NCI-H345 (cell line): ENCODE measurements at regions not wholly inside any gene's neighbourhood (a gene's known extent, or its start where the extent isn't known, plus 50 kb on each side); places are given as distances from the start of the nearest gene placed in this dataset.
A peak's percentile ranks its signal among the peaks of the same experiment; 100 is the strongest.

Experiments
- DNase-seq: peaks from one replicate; lab custom pipeline; 2025; lab: John Stamatoyannopoulos, UW

DNA sequence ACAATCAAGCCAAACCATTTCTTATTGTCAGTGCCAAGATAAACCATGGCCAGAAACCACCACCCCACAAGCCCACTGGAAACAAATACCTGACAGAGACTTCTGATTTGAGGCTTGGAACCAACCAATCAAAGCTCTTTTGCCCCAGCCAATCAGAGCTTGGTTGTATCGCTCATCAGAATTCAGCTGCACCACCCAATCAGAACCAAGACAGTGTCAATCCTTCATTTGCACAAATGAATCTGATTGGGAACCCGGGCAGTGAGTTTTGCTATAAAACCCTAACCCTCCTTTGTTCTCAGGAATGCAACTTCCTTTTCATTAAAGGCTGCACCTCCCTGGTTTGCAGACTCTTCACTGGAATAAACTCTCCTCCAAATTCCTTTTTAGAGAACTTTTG, 87.4 kb downstream of the ELAPOR2 start:
- DNase-seq, result no peak

DNA sequence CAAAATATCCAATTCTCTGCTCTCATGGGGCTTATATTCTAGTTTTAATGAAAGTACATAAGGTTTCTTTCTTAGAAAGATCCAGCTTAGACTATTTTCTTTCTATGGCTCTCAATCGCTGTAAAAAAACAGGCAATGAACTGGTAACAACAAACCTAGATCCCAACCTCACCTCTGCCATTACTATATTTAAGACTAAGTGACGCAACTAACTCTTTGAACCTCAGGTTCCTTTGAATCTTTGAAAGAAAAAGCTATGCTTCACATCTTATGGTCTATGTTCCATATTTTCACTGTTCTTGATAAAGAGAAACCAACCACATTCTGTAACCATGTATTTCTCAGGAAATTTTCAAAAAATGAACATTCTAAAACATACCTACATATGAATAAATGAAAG, 88.5 kb downstream of the ELAPOR2 start:
- no peak for DNase-seq

DNA sequence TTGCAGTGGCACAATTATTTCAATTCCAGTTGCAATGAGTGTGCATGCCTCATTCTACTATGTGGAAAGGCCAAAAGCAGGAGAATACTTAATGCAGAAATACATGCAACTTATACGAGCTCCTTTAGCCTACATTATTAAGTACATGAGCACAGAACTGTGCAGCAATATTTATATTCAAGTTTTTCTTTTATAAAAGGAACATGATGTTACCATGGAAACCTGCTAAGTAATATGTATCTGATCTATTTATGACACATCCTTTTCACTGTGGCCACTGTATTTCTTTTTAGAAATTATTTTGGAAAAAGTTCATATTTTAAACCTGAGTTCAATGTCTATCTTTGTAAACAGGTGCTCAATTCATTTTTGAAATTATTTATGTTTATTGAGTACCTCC, 88.9 kb downstream of the ELAPOR2 start:
- no peak for DNase-seq

DNA sequence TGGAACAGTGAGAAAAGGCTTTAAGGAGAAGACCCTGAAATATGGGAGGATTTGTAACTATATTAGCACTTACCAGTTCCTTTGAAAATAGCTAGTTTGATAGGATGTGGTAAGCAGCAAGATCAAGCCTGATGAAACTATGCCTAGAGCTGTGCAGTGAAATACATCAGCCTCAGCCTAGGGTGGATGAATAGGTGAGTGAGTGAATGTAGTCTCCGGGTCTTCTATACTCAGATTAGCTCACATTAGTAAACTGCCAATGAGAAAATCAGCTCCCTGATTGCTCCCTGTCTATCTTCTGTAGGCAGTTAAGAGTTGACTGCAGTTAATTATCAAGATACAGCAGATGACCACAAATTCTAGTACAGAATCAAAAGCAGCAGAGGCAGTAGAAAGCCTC, 89.6 kb downstream of the ELAPOR2 start:
- DNase-seq, result no peak

DNA sequence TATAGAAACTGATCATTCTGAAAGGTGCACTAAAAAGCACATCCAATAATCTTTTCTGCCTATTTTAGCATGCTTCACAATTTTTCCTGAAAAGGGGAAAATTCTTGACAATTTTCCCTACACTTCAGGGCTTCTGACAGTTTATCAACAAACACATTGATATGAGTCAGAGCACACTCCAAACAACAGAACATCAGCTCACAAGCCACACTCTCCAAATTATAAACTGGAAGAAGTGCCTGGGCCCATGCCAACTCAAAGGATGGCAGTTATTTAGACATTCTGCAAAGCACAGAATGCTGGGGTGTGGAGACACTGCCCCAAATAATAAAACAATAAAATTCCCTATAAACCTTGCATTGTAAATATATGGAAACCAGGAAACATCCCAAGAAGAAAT, 90.8 kb downstream of the ELAPOR2 start:
- DNase-seq, result peak; percentile 43

DNA sequence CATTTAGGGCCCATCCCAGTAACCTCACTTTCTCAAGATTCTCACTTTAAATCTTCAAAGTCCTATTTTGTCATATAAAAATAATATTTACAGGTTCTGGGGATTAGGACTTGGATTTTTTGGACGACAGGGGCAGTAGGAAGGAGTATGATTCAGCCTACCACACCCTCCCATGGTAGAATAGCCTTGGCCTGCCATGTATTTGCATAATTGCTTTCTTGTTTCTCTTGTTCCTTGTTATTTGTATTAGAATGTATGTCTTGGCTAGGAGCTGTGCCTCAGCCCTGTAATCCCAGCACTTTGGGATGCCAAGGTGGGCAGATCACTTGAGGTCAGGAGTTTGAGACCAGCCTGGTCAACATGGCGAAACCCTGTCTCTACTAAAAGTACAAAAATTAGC, 92.5 kb downstream of the ELAPOR2 start:
- no peak for DNase-seq

DNA sequence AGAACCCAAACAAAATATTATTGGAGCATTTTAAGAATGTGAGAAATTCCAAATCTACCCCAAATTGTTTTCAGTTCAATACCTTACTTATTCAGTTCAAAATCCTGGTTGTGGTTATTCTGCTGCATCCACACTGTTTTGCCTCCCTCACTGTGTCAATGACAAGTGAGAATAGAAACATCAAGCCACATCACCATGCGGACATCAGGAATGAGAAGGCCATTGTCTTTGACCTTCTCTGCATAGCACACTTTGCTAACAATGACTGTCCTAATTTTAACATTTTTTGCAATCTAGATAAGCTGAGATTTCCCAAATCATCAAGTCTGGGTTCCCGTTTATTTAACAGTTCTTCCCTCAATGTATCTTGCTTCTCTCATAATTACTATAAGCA, 93.7 kb downstream of the ELAPOR2 start:
- DNase-seq, result no peak

DNA sequence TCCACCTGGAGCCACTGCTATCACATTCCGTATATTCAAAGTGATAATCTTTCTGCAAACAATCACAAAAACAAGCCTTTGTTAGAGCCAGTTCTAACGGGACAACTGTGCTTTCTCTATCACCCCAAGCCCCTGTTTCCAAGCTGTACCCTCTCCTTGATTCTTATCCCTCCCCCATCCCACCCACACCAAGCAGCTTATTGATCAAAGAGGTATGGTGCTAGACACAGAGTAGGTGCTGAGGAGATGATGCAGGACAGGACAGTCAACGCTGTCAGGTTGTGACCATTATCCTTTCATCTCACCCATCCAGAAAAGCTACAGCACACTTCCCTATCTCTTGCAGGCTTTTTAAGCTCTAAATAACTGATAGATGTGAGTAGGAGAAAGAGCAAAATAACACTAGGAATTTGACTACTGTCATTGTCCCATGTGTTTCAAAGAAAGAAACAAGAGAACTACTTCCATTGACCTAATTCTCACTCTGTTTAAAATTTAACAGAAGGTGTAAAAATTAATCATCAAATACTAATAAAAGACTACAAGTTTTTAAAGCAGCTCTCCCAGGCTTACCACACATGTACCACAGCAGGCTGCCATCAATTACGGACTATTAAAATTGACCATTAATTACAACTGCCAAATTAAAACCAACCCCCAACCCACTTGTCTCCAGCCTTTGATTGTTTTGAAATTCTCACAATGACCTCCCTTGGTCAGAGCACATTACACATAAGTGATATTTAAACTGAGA, 94.3 kb downstream of the ELAPOR2 start:
- no peak for DNase-seq

DNA sequence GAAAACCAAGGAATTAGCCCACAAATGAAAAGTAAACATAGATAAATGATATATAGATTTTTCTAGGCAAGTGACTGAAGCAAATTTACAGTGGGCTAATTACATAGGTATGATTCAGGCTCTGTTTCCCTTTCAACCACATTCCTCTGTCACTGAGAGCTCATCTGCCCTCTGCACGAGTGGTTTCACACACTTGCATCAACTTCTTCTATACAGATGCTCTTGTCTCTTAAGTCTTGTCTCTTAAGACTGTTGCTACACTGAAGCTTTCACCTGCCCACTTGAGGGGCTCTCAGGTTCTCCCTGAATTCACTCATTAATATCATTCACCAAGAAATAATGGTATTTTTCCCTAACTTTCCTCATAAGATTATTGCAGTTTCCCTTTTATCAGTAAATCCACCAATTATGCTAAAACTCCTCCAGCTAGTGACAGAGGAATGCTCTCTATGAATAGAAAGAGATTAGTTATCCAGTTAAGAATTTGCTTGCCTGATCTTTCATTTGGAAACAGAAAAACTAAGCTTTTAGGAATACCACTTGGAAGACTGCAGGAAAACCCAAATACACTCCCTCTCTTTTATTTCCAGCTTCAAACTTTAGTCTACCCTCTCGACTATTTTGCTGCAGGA, 95.7 kb downstream of the ELAPOR2 start:
- DNase-seq, result no peak

DNA sequence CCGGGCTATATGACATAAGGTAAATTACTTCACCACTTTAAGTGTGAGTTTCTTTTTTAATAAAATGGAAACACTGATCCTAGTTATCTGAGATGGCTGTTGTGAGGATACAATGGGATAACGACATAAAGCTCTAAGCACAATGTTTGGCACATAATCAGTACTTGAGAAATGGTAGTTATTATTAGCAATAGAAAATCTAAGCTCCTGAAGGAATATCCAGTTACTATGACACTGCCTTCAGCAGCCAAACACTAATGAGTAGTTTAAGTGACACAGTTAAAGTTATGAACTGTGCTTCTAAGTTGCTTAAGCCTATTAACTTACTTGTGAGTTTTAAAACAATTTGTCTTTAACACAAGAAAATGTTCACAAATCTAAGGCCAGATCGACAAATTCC, 96.8 kb downstream of the ELAPOR2 start:
- no peak for DNase-seq

DNA sequence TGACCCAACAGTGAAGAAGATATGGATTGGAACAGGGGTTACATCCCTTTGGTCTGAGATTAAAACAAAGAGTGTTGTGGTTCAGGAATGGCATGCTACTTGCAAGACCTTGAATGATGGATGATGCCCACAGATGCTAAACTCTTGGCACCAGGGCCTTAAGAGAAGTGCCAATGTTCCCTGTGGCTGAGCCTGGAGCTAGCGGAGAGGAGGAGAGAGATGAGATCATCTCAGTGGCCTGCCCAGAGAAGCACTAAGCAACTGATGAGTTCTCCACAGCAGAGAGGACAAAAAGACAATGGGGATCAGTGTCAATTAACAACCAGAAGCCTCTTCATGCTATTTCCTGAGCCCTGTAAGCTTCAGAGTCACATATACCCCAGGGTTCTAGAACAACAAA, 97.8 kb downstream of the ELAPOR2 start:
- DNase-seq, result no peak

DNA sequence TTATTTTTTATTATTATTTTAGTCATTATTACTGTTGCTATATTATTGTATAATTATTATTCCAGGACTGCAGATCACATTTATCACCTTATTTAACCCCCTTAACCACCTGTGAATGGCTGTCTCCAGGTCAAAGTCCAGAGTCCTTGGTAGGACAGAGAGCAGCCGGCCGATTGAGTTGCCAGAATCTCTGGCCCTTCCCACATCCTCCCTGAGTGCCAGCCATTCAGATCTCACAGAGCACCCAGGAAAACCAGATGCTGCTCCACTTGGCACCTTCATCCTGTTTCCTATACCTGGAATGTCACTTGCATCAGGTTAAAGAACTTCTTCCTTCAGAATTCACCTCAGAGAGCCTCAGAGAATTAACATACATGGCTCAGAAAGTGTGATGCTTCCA, 101.1 kb downstream of the ELAPOR2 start:
- DNase-seq, result no peak

DNA sequence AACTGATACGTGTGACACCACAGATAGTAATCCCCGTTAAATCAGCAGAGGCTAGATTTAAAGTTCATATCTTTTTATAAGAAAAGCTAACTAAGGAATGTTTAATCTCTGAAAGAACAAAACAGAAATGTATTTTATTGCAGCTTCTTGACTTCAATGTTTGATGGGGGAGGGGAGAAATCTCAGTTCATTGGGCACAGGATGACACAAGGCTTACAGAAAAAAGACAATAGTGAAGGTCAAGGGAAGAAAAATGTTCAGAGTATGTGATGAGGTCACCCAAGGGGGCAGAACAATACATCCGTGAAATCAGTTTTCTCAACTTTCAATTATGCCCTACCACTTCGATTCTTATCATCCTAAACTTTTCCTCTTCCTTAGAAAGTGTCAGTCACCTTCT, 102.9 kb downstream of the ELAPOR2 start:
- DNase-seq, result no peak

DNA sequence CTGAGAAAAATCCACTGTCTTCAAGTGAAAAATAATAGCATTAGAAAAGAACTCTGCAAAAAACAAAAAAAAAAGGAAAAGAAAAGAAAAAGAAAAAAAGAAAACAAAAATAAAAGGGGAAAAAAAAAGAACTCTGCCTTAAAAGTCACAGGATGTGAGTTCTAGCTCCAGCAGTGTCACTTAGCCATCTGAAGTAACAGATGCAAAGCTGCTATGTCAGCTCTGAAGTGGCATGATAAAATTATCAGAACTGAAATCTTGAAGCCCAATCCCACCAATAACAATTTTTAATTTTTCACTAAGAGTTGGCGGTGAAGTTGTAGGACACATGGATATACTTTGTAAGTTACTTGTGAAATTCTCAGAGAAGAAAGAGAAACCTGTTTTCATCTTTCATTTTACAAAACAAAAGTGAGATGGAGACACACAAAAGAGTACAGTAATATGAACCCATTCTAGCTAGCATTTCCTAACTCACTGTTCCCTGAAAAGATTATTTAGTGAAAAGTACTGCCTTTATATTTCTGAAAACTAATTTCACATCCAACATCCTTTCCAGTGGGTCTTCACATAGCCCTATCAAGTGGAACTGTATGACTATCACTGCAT, 103.5 kb downstream of the ELAPOR2 start:
- no peak for DNase-seq

DNA sequence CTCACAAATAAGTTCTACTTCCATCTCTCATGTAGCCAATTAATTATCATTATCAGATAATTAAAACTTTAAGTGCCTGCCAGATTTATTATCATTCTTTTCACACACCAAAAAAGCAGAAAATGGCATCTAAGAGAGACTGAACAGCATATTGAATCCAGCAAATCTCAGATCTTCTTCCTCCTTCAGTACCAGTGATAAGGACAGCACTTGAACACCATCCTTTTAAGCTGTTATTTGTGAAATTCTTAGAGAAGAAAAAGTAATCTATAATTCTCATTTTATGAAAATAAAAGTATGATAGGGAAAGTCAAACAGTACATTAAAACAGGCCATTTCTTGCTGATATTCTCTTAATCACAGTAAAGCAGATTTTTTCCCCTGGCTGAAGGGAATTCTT, 104.5 kb downstream of the ELAPOR2 start:
- DNase-seq, result no peak

DNA sequence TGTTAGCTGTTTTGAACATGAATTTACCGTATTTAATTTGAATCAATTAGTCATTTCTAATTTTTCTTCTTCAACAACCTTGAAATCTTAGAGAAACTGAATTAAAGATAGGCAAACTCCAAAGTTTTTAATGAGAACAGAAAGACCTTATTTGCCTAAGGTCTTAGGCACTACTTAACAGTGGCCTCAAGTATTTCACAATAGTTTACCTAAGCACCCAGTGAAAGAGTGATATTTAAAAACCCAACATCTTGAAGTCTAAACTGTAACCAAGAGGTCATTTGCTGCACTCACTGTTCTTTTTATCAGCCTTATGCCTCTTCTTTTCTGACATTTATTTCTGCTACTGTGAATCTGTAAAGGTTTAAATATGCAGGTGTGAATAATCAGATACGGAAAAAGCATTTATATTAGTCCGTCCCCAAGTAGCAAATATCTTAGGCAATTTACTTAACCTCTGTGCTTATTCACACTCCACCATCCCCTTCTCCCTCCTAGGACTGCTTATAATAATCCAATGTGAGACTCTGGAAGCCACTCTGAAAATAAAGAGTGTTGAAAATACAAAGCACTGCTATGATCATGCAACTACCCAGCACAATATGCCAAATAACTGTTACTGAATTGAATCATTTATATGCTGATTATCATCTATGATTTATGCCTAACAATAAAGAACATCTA, 105.7 kb downstream of the ELAPOR2 start:
- DNase-seq, result no peak

DNA sequence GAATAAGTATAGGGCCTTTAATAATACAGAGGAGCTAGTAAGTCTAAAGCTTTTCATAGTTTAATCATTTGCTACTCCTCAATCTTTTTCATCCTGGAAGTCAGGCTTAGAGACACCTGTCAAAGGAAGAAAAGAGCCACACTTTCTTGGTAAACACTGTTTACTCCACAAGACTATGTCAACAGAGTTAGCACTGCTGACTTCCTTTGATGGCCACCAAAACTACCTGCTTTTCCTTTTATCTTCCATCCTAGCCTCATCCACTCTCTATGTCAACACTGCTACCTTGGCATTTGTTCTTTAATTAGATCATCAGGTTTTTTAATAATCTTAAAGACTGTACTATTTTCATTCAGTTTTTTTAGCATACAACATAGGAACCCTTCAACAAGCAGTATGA, 106.2 kb downstream of the ELAPOR2 start:
- DNase-seq, result no peak

DNA sequence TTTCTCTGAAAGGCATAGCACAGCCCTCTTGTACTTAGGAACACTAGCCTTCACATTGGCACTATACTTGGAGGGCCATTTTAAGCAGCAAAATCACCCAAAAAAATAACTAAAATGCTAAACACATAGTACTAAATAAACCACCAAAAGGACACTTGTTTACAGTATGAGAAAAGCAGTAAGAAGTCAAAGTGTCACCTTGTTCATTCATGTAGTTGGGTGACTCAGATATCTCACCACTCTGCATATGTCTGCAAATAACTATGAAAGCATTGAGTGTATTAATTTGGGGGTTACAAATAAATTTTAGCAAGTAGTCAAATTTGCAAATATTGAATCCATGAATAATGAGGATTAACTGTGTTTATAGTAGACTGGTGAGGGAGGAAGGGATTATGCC, 107.6 kb downstream of the ELAPOR2 start:
- DNase-seq, result no peak

DNA sequence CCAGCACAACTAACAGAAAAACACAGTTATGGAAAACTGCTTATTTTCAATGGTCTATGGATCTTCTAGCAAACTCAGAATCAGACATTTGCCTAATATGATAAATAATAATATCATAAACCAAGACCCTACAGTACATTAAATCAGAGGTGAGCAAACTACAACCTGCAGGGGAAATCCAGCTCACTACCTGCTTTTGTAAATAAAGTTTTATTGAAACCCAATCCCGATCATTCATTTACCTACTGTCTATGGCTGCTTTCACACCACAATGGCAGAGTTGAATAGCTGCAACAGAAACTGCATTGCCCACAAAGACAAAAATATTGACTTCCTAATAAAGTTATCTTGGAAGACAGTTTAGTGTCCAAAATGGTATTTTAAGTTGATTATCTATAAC, 108.5 kb downstream of the ELAPOR2 start:
- no peak for DNase-seq

DNA sequence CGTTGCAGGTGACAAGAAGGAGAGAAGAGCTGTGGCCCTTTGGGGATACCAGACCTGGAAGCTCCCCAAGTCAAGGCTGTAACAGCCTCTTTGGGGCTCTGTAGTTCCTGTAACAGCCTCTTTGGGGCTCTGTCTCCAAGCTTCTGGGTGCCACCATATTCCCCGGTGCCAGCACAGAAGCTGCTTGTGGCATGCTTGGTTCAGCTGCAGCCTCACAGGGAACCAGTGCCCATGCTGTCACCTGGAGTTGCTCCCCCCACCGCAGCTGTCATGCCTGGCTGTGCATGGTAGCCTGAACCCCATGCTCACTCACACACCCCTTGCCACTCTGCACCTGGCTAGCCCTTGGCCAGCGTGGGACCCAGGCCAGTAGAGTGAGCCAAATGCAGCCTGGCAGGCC, 109.1 kb downstream of the ELAPOR2 start:
- DNase-seq, result no peak

DNA sequence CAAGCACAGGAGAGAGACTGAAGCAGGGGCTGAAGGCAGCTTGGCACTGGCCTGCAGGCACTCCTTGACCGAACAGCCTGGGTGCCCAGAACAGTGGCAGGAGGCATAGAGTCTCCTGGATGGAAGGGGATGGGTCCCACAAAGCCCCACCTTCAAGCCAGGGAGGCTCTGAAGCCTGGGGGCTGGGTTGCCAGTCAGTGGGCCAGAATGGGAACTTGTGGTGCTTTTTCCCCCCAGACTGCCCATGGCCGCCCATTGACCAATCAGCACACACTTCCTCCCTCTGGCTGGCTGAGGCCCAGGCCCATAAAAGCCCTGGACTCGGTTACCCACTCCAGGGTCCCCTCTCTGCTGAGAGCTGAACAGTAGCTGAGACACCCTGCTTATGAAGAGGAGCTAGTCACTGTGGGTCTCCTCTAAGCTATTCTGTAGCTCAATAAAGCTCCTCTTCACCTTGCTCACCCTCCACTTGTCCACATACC, 109.6 kb downstream of the ELAPOR2 start:
- no peak for DNase-seq

DNA sequence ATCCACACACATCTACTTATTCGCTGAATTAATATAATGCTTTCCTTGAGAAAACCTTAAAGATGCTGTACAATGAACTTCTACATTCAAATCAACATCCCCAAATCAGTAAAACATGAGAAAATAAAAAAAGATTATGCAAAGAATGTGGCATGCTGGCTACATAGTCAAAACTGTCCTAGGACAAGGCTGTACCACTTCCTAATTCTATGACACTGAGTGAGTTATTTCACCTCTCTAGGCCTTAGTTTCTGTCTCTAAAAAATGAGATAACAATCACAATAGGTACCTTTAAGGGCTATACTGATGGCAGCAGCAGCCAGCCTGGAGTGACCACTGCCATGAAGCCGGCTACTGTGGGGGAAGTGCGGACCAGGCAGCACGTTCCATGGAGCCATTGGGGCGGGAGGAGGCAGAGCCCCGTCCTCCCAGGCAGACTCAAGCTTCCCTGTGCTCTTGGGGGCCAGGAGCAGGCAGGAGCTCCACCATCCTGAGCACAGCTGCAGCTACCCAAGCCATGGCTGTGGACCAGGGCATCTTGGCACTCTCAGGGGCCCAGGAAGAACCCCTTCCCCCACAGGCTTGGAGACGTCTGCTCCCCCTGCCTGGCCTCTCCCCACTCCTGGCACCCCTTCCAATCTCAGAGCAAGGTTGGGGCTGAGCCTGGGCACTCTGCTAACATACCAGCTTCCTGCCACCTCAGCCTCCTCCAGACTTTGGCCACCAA, 110.2 kb downstream of the ELAPOR2 start:
- DNase-seq, result no peak
